Hepatocyte (in vitro differentiated cells): ENCODE measurements at regions not wholly inside any gene's neighbourhood (a gene's known extent, or its start where the extent isn't known, plus 50 kb on each side); places are given as distances from the start of the nearest gene placed in this dataset.

Experiments
- CTCF ChIP-seq: fragments of 200-600 bp; sonication (generic); IDR thresholded peaks from 2 replicates; pipeline ENCODE4 v1.5.1; 2016; ENCODE audit warnings: antibody characterized with exemption, mild to moderate bottlenecking; ENCODE audit not compliant: poor library complexity
- EZH2 ChIP-seq: fragments of 200-600 bp; sonication (generic); IDR thresholded peaks from 2 replicates; pipeline ENCODE4 v1.6.1; 2016; ENCODE audit warnings: antibody characterized with exemption, mild to moderate bottlenecking, borderline replicate concordance

- no peak for TF ChIP-seq EZH2
- no peak for TF ChIP-seq CTCF
Observed at GRCh38 chr3:180402471-180403073, 199.4 kb upstream of the TTC14 start.
